Activated T-cell treated with anti-CD3 and anti-CD28 coated beads, Interleukin-2, amount 50 U/mL, for 72 hours (primary cell): ENCODE measurements at regions not wholly inside any gene's neighbourhood (a gene's known extent, or its start where the extent isn't known, plus 50 kb on each side); places are given as distances from the start of the nearest gene placed in this dataset.
A peak's percentile ranks its signal among the peaks of the same experiment; 100 is the strongest.

Experiments
- ATAC-seq, 2 donors: fragments of 150-1000 bp; cut with Tn5 transposase; replicated peaks in 1 of 2; 2 replicates each; pipeline ENCODE4 v1.10.0; 2021; ENCODE audit warnings: moderate library complexity in 2 of 2, mild to moderate bottlenecking in 1 of 2
- DNase-seq, 2 donors: peaks; one replicate each; pipeline ENCODE4 v3.0.0; 2021 to 2022; ENCODE audit warnings: mixed read lengths in 1 of 2
- H3K27ac Mint-ChIP-seq: one replicate; pipeline ENCODE4 v1.8.0; 2022; ENCODE audit warnings: mild to moderate bottlenecking, moderate library complexity, mixed read lengths
- H3K27me3 Mint-ChIP-seq: one replicate; pipeline ENCODE4 v1.8.0; 2022; ENCODE audit warnings: low read depth, mixed read lengths
- H3K36me3 Mint-ChIP-seq, 2 donors: one replicate each; pipeline ENCODE4 v1.8.0; 2022; ENCODE audit warnings: mixed read lengths in 2 of 2, mild to moderate bottlenecking in 1 of 2; ENCODE audit not compliant: insufficient read depth in 2 of 2
- H3K4me1 Mint-ChIP-seq: one replicate; pipeline ENCODE4 v1.8.0; 2022; ENCODE audit warnings: low read depth, mixed read lengths
- H3K4me3 Mint-ChIP-seq, 2 donors: one replicate each; pipeline ENCODE4 v1.8.0; 2022; ENCODE audit warnings: mild to moderate bottlenecking in 2 of 2, mixed read lengths in 2 of 2, moderate library complexity in 2 of 2
- H3K9me3 Mint-ChIP-seq, 2 donors: one replicate each; pipeline ENCODE4 v1.8.0; 2022; ENCODE audit warnings: mixed read lengths in 2 of 2

DNA sequence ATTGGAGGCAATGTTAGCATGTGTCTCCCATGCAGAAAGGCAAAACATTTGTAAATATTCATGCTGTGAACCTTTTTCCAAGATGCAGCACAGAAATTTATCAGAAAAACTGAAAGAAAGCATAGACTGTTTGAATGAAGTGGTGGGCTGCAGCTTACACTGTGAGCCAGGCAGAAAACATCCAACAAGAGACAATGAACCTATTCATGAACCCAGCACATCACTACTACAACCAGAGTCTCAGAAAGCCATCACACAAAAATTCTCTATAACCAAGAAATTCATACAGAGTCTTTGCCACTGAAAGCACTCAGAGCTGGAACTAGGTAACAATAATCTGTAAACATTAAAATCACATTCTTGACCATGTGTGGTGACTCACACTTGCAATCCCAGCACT lies 448.9 kb downstream of the UQCRFS1 start:
- Mint-ChIP-seq H3K9me3 (peaks cover 5 to 14% of the 10 kb centered on the region in 2 donors), H3K27ac (no peak overlapping the region), H3K4me3 (no peak overlapping the region), H3K27me3 (no peaks in the 10 kb centered on the region), H3K36me3 (peaks cover 3 to 5% of the 10 kb centered on the region in 2 donors), H3K4me1 (no peaks in the 10 kb centered on the region)
- DNase-seq (no peak), ATAC-seq (no peak)

GRCh38 chr19:28746478-28746877 lies 466.5 kb downstream of the UQCRFS1 start:
- H3K4me1 Mint-ChIP-seq, result no peaks in the 10 kb centered on the region
- no peak for DNase-seq
- no peak overlapping the region for H3K27ac Mint-ChIP-seq
- no peak overlapping the region for H3K4me3 Mint-ChIP-seq
- no peaks in the 10 kb centered on the region for H3K27me3 Mint-ChIP-seq
- no peak for ATAC-seq
- H3K9me3 Mint-ChIP-seq, result no peaks in the 10 kb centered on the region
- H3K36me3 Mint-ChIP-seq, result no peaks in the 10 kb centered on the region

DNA sequence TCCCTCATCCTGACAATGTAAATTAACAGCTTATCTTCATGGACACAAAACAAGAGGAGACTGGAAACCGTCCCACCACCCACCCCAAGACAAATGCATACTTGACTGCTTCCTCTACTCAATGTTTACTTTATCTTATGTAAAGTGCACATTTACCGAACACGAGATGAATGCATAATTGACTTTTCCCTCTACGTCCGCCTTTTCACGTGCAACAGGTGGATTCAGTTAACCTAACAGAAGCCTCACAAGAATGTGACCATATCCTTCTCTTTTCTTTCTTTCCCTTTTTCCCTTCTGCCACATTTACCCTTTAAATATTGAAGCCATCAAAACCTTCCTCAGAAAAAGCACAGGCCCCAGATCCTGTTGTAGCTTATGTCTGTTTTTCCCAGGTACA lies 468.0 kb downstream of the UQCRFS1 start:
- H3K9me3 Mint-ChIP-seq, result no peaks in the 10 kb centered on the region
- no peaks in the 10 kb centered on the region for H3K36me3 Mint-ChIP-seq
- no peak overlapping the region for H3K4me3 Mint-ChIP-seq
- ATAC-seq (no peak), DNase-seq (no peak)
- no peaks in the 10 kb centered on the region for H3K4me1 Mint-ChIP-seq
- H3K27ac Mint-ChIP-seq, result no peak overlapping the region
- no peaks in the 10 kb centered on the region for H3K27me3 Mint-ChIP-seq

DNA sequence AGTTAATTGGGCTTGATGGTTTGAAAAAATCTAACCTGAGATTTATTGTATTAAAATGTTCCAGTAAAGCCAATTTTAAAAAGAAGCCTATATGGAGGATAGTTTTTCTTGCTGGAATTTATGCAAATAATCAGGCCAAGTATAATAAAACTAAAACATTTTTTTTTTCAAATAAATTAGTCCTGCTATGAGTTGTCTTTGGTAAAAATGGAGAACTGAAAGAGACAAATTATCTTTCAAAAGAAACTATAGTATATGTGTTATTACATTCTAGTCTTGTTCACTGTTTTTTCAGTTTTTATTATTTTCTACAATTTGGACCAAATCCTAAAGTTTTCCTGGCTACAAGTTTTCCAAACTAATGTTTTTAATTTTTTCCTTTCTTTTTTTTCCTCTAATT lies 468.9 kb downstream of the UQCRFS1 start:
- no peaks in the 10 kb centered on the region for H3K4me1 Mint-ChIP-seq
- H3K4me3 Mint-ChIP-seq, result no peak overlapping the region
- ATAC-seq (no peak), DNase-seq (no peak)
- no peaks in the 10 kb centered on the region for H3K9me3 Mint-ChIP-seq
- H3K27ac Mint-ChIP-seq, result no peak overlapping the region
- H3K36me3 Mint-ChIP-seq, result no peaks in the 10 kb centered on the region
- no peaks in the 10 kb centered on the region for H3K27me3 Mint-ChIP-seq

DNA sequence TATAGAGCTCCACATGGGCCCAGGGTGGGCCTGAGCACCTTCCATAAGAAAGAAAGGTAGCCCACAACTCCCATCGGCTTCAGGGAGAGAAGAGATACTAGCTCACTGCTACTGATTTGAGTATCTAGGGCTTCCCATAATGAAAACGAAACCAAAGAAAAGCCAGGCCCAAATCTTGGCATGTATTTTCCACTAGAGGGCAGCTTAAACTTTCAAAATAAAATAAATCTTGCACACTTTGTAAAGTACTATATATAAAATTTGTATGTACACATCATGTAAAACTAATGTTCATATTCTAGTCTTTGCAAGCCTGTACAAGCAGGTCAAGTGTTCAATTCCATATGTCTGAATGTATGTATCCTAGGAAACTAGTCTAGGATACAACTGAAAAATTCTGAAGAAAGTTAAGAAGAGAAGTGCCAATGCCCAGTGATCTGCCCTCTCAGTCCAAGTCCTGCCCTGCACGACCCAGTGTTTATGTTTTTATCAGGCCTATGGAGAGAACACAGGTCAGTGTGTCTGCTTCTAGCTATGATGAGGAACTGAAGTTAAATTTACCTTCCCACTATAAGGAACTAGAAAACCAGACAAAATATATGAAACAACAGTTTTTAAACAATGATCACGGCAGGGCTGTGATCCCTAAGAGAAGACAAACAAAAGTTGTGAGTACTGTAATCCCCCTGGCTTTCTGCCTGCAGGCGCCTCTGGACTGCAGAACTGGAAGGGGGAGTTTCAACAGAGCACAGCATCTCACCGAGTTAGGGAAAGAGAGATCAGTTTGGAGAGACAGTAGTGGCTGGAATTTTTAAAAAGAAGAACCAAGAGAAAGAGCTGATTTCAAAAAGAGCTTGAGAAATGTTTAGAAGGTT lies 475.7 kb downstream of the UQCRFS1 start:
- H3K4me3 Mint-ChIP-seq, result peak overlapping the region in 1 of 2 donors; percentile 16
- H3K27me3 Mint-ChIP-seq, result no peaks in the 10 kb centered on the region
- peak; percentile 65 to 66 for ATAC-seq
- peaks cover 6% of the 10 kb centered on the region for H3K4me1 Mint-ChIP-seq
- H3K27ac Mint-ChIP-seq, result no peak overlapping the region
- no peaks in the 10 kb centered on the region for H3K36me3 Mint-ChIP-seq
- no peaks in the 10 kb centered on the region for H3K9me3 Mint-ChIP-seq
- DNase-seq, result peak in 1 of 2 donors; percentile 32

DNA sequence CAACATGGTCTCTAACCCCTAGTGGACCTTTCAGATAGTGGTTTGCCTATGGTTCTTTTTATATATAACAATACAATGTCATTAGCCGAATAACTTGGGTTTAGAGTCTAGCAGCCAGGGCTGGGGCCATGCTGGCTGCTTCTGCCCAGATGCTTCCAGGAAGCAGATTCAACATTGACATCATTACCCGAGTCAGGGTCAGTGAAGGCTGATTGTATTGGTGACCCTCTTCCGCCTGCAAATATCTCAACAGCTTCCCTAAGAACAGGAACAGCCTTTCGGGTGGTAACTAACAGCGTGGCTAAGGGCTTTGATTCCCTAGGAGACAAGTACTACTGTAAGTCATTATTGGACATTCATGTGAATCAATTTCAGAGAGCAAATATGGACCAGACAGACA lies 476.4 kb downstream of the UQCRFS1 start:
- no peak for ATAC-seq
- Mint-ChIP-seq H3K27ac (peak overlapping the region; percentile 26), H3K27me3 (no peaks in the 10 kb centered on the region)

GRCh38 chr19:28731577-28731976 lies 481.4 kb downstream of the UQCRFS1 start:
- Mint-ChIP-seq H3K9me3 (no peaks in the 10 kb centered on the region), H3K4me3 (no peak overlapping the region), H3K36me3 (peaks cover 0 to 5% of the 10 kb centered on the region in 2 donors), H3K4me1 (peaks cover 11% of the 10 kb centered on the region), H3K27me3 (peaks cover 28% of the 10 kb centered on the region), H3K27ac (no peak overlapping the region)
- ATAC-seq (no peak), DNase-seq (no peak)

More for the DNA sequence above, 476.4 kb downstream of the UQCRFS1 start:
- H3K4me3 Mint-ChIP-seq, result peak overlapping the region in 1 of 2 donors; percentile 16
- DNase-seq, result no peak
- H3K4me1 Mint-ChIP-seq, result peaks cover 6% of the 10 kb centered on the region
- H3K9me3 Mint-ChIP-seq, result no peaks in the 10 kb centered on the region
- H3K36me3 Mint-ChIP-seq, result no peaks in the 10 kb centered on the region

- no peak for ATAC-seq
- Mint-ChIP-seq H3K9me3 (no peaks in the 10 kb centered on the region), H3K27ac (no peak overlapping the region), H3K27me3 (peaks cover 34% of the 10 kb centered on the region), H3K36me3 (peaks cover 0 to 5% of the 10 kb centered on the region in 2 donors), H3K4me1 (peaks cover 9% of the 10 kb centered on the region), H3K4me3 (no peak overlapping the region)
- no peak for DNase-seq
Observed at GRCh38 chr19:28730791-28731512, 482.0 kb downstream of the UQCRFS1 start.

- H3K36me3 Mint-ChIP-seq, result peaks cover 0 to 5% of the 10 kb centered on the region in 2 donors
- peak overlapping the region; percentile 36 to 62 for H3K4me3 Mint-ChIP-seq
- no peak overlapping the region for H3K27ac Mint-ChIP-seq
- peak; percentile 18 to 72 for DNase-seq
- H3K4me1 Mint-ChIP-seq, result peaks cover 9% of the 10 kb centered on the region
- H3K9me3 Mint-ChIP-seq, result no peaks in the 10 kb centered on the region
- ATAC-seq, result peak; percentile 50 to 89
- peaks cover 42% of the 10 kb centered on the region for H3K27me3 Mint-ChIP-seq
Observed at GRCh38 chr19:28727480-28728159, 485.3 kb downstream of the UQCRFS1 start.

DNA sequence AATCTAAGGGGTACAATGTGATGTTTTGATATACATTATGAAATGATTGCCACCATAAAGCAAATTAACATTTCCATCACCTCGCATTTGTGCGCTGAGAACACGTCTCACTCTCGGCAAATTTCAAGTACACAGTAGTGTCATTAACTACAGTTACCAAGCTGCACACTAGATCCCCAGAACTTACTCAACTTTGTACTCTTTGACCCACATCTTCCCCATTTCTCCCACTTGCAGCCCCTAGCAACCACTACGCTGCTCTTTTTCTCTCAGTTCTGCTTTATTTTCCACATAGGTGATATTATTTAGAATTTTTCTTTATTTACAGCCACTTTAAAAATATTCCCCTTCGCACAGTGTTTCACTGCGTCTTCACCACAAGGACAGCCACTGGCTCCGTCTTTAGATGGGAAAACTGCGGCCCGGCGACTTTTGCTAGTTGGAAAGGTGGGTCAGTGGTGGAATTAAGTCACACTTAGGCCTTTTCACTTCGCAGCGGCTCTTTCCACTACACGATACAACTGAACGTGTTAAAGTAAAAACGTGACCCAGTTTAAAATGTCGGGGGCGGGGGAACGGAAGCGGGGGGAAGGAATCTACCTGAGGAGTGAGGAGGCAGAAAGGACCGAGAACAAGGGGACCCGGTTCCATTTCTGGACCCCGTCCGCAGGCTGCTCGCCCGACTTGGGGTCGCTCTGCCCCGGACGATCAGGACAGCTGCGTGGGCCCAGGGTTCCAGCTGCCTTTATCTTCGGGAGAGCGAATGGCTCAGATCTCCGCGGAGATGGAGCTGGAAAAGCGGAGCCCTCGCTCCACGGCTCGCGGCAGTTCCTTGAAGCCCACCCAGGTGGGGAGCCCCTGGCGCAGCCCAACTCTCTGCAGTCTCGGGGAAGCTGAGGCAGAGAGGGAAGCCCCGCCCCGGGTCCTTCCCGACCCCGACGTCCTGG lies 486.1 kb downstream of the UQCRFS1 start:
- no peaks in the 10 kb centered on the region for H3K9me3 Mint-ChIP-seq
- H3K4me3 Mint-ChIP-seq, result peak overlapping the region in 1 of 2 donors; percentile 62
- ATAC-seq (peak in 1 of 2 donors; percentile 15), DNase-seq (no peak)
- H3K4me1 Mint-ChIP-seq, result peaks cover 9% of the 10 kb centered on the region
- H3K36me3 Mint-ChIP-seq, result peaks cover 0 to 5% of the 10 kb centered on the region in 2 donors
- H3K27ac Mint-ChIP-seq, result no peak overlapping the region
- H3K27me3 Mint-ChIP-seq, result peaks cover 42% of the 10 kb centered on the region

DNA sequence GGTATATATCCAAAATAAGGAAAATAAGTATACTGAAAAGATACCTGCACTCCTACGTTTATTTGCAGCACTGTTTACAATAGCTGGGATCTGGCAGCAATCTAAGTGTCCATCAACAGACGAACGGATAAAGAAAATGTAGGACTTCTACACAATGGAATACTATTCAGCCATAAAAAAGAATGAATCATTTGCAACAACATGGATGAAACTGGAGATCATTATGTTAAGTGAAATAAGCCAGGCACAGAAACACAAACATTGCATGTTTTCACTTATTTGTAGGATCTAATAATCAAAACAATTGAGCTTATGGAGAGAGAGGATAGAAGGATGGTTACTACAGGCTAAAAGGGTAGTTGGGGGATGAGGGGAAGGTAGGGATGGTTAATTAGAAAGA lies 494.0 kb downstream of the UQCRFS1 start:
- Mint-ChIP-seq H3K4me3 (no peak overlapping the region), H3K27ac (no peak overlapping the region), H3K27me3 (no peaks in the 10 kb centered on the region), H3K9me3 (peaks cover 0 to 2% of the 10 kb centered on the region in 2 donors), H3K4me1 (no peaks in the 10 kb centered on the region), H3K36me3 (no peaks in the 10 kb centered on the region)
- ATAC-seq, result no peak
- no peak for DNase-seq

GRCh38 chr19:28715157-28715556 lies 497.8 kb downstream of the UQCRFS1 start:
- H3K4me1 Mint-ChIP-seq, result no peaks in the 10 kb centered on the region
- H3K27me3 Mint-ChIP-seq, result no peaks in the 10 kb centered on the region
- H3K36me3 Mint-ChIP-seq, result no peaks in the 10 kb centered on the region
- ATAC-seq (no peak), DNase-seq (no peak)
- H3K27ac Mint-ChIP-seq, result no peak overlapping the region
- no peaks in the 10 kb centered on the region for H3K9me3 Mint-ChIP-seq
- no peak overlapping the region for H3K4me3 Mint-ChIP-seq
